MM.1S (cell line): ENCODE measurements at regions not wholly inside any gene's neighbourhood (a gene's known extent, or its start where the extent isn't known, plus 50 kb on each side); places are given as distances from the start of the nearest gene placed in this dataset.

Experiments
- DNase-seq: peaks from one replicate; pipeline ENCODE4 v3.0.0-alpha.2; 2015
- H2AFZ ChIP-seq: fragments of 300-600 bp; sonication (generic); 2 replicates; pipeline ENCODE4 v1.6.0; 2016; ENCODE audit warnings: antibody characterized with exemption, low read length
- H3F3A ChIP-seq: fragments of 300-600 bp; sonication (generic); 2 replicates; pipeline ENCODE4 v1.6.1; 2016; ENCODE audit warnings: mild to moderate bottlenecking, antibody characterized with exemption, low read length, moderate library complexity, mixed read lengths; ENCODE audit not compliant: insufficient read depth
- H3K27ac ChIP-seq: fragments of 300-600 bp; sonication (generic); 2 replicates; pipeline ENCODE4 v1.5.1; 2016; ENCODE audit warnings: mild to moderate bottlenecking, low read length
- H3K27me3 ChIP-seq: fragments of 300-600 bp; sonication (generic); replicated peaks from 2 replicates; pipeline ENCODE4 v1.6.0; 2016; ENCODE audit warnings: low read length; ENCODE audit not compliant: insufficient read depth
- H3K36me3 ChIP-seq: fragments of 300-600 bp; sonication (generic); replicated peaks from 2 replicates; pipeline ENCODE4 v1.6.1; 2016; ENCODE audit warnings: mild to moderate bottlenecking, low read length, mixed read lengths; ENCODE audit not compliant: insufficient read depth
- H3K4me1 ChIP-seq: fragments of 300-600 bp; sonication (generic); 2 replicates; pipeline ENCODE4 v1.6.1; 2016; ENCODE audit warnings: low read length, mixed read lengths
- H3K4me2 ChIP-seq: fragments of 300-600 bp; sonication (generic); 2 replicates; pipeline ENCODE4 v1.6.0; 2016; ENCODE audit warnings: low read depth, low read length
- H3K4me3 ChIP-seq: fragments of 300-600 bp; sonication (generic); 2 replicates; pipeline ENCODE4 v1.5.1; 2016; ENCODE audit warnings: low read length, mixed read lengths
- H3K79me2 ChIP-seq: fragments of 300-600 bp; sonication (generic); 2 replicates; pipeline ENCODE4 v1.6.1; 2016; ENCODE audit warnings: mixed run types, low read length, mixed read lengths
- H3K9ac ChIP-seq: fragments of 300-600 bp; sonication (generic); 2 replicates; pipeline ENCODE4 v1.6.1; 2016; ENCODE audit warnings: low read length, mixed read lengths
- H3K9me2 ChIP-seq: fragments of 300-600 bp; sonication (generic); replicated peaks from 2 replicates; pipeline ENCODE4 v1.6.1; 2016; ENCODE audit warnings: mild to moderate bottlenecking, low read length, mixed read lengths; ENCODE audit not compliant: insufficient read depth
- H3K9me3 ChIP-seq: fragments of 300-600 bp; sonication (generic); replicated peaks from 2 replicates; pipeline ENCODE4 v1.6.1; 2016; ENCODE audit warnings: mild to moderate bottlenecking, low read length, mixed read lengths; ENCODE audit not compliant: insufficient read depth
- H4K20me1 ChIP-seq: fragments of 300-600 bp; sonication (generic); 2 replicates; pipeline ENCODE4 v1.6.1; 2016; ENCODE audit warnings: mild to moderate bottlenecking, low read length, moderate library complexity, mixed read lengths; ENCODE audit not compliant: insufficient read depth
- CTCF ChIP-seq: fragments of 300-600 bp; sonication (generic); IDR thresholded peaks from 2 replicates; pipeline ENCODE4 v1.5.1; 2016; ENCODE audit warnings: antibody characterized with exemption, low read length, mixed read lengths
- EZH2 ChIP-seq: fragments of 300-600 bp; sonication (generic); optimal IDR thresholded peaks from 2 replicates; pipeline ENCODE3; 2017; ENCODE audit warnings: low read depth, mild to moderate bottlenecking, antibody characterized with exemption, low read length, mixed read lengths
- EZH2phosphoT487 ChIP-seq: fragments of 300-600 bp; sonication (generic); IDR thresholded peaks from 2 replicates; pipeline ENCODE4 v1.6.1; 2018; ENCODE audit warnings: antibody characterized with exemption, low read length

- H3K4me1 ChIP-seq: no peaks in the 10 kb centered on the region
- no peaks in the 10 kb centered on the region for H3F3A ChIP-seq
- no peaks in the 10 kb centered on the region for H3K27me3 ChIP-seq
- no peak overlapping the region for H2AFZ ChIP-seq
- no peak overlapping the region for H3K9ac ChIP-seq
- TF ChIP-seq EZH2phosphoT487: no peak
- TF ChIP-seq CTCF: no peak
- TF ChIP-seq EZH2: no peak
- no peaks in the 10 kb centered on the region for H3K9me2 ChIP-seq
- H4K20me1 ChIP-seq: no peaks in the 10 kb centered on the region
- no peak overlapping the region for H3K27ac ChIP-seq
- H3K79me2 ChIP-seq: no peaks in the 10 kb centered on the region
- no peak overlapping the region for H3K4me3 ChIP-seq
- no peak for DNase-seq
- H3K36me3 ChIP-seq: no peaks in the 10 kb centered on the region
- H3K9me3 ChIP-seq: no peaks in the 10 kb centered on the region
- no peak overlapping the region for H3K4me2 ChIP-seq
Measured at GRCh38 chr11:80986421-80987074, 1545.7 kb upstream of the TENM4 start.

DNA sequence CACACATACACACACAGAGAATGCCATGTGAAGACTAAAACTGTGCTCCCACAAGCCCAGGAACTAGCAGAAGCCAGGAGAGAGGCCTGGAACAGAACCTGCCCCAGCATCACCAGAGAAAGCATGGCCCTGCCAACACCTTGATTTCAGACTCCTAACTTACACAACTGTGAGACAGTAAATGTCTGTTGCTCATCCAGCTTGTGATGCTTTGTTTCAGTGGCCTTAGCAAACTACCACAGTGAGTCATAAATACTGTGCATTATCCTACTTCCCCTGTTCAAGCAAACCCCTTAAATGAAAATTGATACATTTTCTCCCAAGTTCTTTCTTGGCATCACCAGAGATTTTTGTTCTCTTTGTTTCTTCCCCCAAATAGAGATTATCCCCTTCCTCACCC, 1539.4 kb upstream of the TENM4 start:
- Histone ChIP-seq H3K27me3 (no peaks in the 10 kb centered on the region), H3K4me2 (no peak overlapping the region), H3K4me1 (no peaks in the 10 kb centered on the region), H4K20me1 (no peaks in the 10 kb centered on the region), H3F3A (no peaks in the 10 kb centered on the region), H3K9me2 (no peaks in the 10 kb centered on the region), H3K36me3 (no peaks in the 10 kb centered on the region), H2AFZ (no peak overlapping the region), H3K79me2 (no peaks in the 10 kb centered on the region), H3K4me3 (no peak overlapping the region), H3K9me3 (no peaks in the 10 kb centered on the region), H3K9ac (no peak overlapping the region), H3K27ac (no peak overlapping the region)
- DNase-seq: no peak
- TF ChIP-seq EZH2phosphoT487: no peak
- no peak for TF ChIP-seq CTCF
- TF ChIP-seq EZH2: no peak

- TF ChIP-seq EZH2 (no peak), EZH2phosphoT487 (no peak)
- Histone ChIP-seq H3K9ac (no peak overlapping the region), H3K9me2 (no peaks in the 10 kb centered on the region), H3K9me3 (no peaks in the 10 kb centered on the region), H3K36me3 (no peaks in the 10 kb centered on the region), H3K4me2 (no peak overlapping the region), H3K4me3 (no peak overlapping the region), H4K20me1 (no peaks in the 10 kb centered on the region), H3K79me2 (no peaks in the 10 kb centered on the region), H3F3A (no peaks in the 10 kb centered on the region), H3K27me3 (no peaks in the 10 kb centered on the region), H3K27ac (no peak overlapping the region), H2AFZ (no peak overlapping the region), H3K4me1 (no peaks in the 10 kb centered on the region)
- no peak for DNase-seq
Measured at GRCh38 chr11:80973786-80974185, 1533.0 kb upstream of the TENM4 start.

DNA sequence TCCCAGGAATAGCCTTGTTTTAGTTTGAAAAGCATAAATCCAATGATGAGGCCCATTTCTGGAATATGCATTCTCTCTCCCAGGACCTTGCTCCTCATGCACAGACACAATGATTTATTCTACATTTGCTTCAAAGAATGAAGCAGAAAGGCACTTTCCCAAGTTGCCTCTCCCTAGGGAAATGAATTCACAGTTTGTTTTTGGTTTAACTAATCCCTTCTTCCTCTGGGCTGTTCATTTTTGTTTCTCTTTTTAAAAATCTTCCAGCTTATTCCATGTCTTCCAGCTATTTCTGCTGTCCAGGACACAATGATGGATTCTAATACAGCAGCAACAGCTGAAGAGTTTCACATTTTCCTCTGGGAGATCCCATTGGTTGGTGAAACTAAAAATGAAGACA, 1529.2 kb upstream of the TENM4 start:
- Histone ChIP-seq H3K27ac (no peak overlapping the region), H3K27me3 (no peaks in the 10 kb centered on the region), H3K79me2 (no peaks in the 10 kb centered on the region), H3K9me2 (no peaks in the 10 kb centered on the region), H3K9ac (no peak overlapping the region), H3K4me3 (no peak overlapping the region), H3F3A (no peaks in the 10 kb centered on the region), H4K20me1 (no peaks in the 10 kb centered on the region), H3K4me2 (no peak overlapping the region), H2AFZ (no peak overlapping the region), H3K4me1 (no peaks in the 10 kb centered on the region), H3K9me3 (no peaks in the 10 kb centered on the region), H3K36me3 (no peaks in the 10 kb centered on the region)
- no peak for DNase-seq
- TF ChIP-seq EZH2phosphoT487 (no peak), EZH2 (no peak), CTCF (no peak)
